ENCODE measurements at regions not wholly inside any gene's neighbourhood (a gene's known extent, or its start where the extent isn't known, plus 50 kb on each side); places are given as distances from the start of the nearest gene placed in this dataset.

DNA sequence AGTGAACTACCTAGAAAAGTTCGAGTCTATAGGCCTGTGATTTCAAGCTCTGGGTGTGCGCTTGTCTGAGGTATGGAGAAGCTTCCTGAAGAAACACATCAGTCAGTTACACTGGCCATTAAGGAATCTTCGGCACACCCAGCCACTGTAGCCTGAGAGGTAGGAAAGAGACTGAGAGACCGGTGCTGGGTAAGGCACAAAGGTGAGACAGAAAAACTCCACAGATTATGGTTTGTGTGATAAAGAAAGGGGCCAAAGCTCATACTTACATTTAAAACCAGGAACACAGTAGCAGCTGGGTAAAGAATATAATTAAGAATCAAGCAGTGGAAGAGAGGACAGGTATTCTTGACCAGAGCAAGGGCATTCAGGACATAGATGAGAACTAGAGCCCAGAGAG is 74.8 kb upstream of the TTC29 start:
- H3K36me3 ChIP-seq (ENCODE audit: control insufficient read depth in 2 of 2, extremely low read depth in 1 of 2, insufficient read depth in 2 of 2, low read length in 2 of 2) = no peaks in the 10 kb centered on the region
- H4K20me1 ChIP-seq (ENCODE audit: control insufficient read depth, extremely low read depth, insufficient read depth, low read length) = no peaks in the 10 kb centered on the region
- no peaks in the 10 kb centered on the region for H3K9me1 ChIP-seq (ENCODE audit: control insufficient read depth, extremely low read depth, insufficient read depth, low read length)
- no peak for TF ChIP-seq EZH2 (IDR thresholded peaks at IDR 0.05; ENCODE audit: low read length)
- TF ChIP-seq, protein P1, sequence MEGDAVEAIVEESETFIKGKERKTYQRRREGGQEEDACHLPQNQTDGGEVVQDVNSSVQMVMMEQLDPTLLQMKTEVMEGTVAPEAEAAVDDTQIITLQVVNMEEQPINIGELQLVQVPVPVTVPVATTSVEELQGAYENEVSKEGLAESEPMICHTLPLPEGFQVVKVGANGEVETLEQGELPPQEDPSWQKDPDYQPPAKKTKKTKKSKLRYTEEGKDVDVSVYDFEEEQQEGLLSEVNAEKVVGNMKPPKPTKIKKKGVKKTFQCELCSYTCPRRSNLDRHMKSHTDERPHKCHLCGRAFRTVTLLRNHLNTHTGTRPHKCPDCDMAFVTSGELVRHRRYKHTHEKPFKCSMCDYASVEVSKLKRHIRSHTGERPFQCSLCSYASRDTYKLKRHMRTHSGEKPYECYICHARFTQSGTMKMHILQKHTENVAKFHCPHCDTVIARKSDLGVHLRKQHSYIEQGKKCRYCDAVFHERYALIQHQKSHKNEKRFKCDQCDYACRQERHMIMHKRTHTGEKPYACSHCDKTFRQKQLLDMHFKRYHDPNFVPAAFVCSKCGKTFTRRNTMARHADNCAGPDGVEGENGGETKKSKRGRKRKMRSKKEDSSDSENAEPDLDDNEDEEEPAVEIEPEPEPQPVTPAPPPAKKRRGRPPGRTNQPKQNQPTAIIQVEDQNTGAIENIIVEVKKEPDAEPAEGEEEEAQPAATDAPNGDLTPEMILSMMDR (optimal IDR thresholded peaks at IDR 0.05 in 1 of 3, IDR thresholded peaks at IDR 0.05 in 1 of 3, conservative IDR thresholded peaks at IDR 0.05 in 1 of 3; ENCODE audit: extremely low read depth in 1 of 3, insufficient read depth in 2 of 3, low read length in 3 of 3) = no peak
- H3K9ac ChIP-seq (ENCODE audit: control insufficient read depth, extremely low read depth, insufficient read depth, low read length) = no peak overlapping the region
- H3K4me2 ChIP-seq (ENCODE audit: control insufficient read depth, extremely low read depth, insufficient read depth, low read depth, low read length) = no peak overlapping the region
- FAIRE-seq (no peak), DNase-seq (ENCODE audit: low read depth, low spot score) (no peak)
- H3K27me3 ChIP-seq (ENCODE audit: control insufficient read depth, extremely low read depth, insufficient read depth, low read length) = no peaks in the 10 kb centered on the region
- dilution Hi-C loops (cut with MboI; ENCODE audit: extremely low pct_ligation_motif_present, low sequenced_read_pairs) = no loop called here
- no peak overlapping the region for H2AFZ ChIP-seq (ENCODE audit: control insufficient read depth, low read length)
- H3K9me3 ChIP-seq (ENCODE audit: control insufficient read depth, low read depth, low read length) = no peaks in the 10 kb centered on the region
- no peaks in the 10 kb centered on the region for H3K79me2 ChIP-seq (ENCODE audit: control insufficient read depth, insufficient read depth, low read length)
- no peaks in the 10 kb centered on the region for H3K4me1 ChIP-seq (ENCODE audit: control insufficient read depth, extremely low read depth, insufficient read depth, low read length)
- H3K27ac ChIP-seq (ENCODE audit: control insufficient read depth, insufficient read depth, low read length) = no peak overlapping the region
- H3K4me3 ChIP-seq (ENCODE audit: control insufficient read depth in 2 of 3, extremely low read depth in 1 of 3, insufficient read depth in 2 of 3, low read depth in 1 of 3, low read length in 3 of 3) = no peak overlapping the region

GRCh38 chr4:147025042-147025441 is 79.4 kb upstream of the TTC29 start:
- H3K9ac ChIP-seq (ENCODE audit: control insufficient read depth, extremely low read depth, insufficient read depth, low read length) = no peak overlapping the region
- no peaks in the 10 kb centered on the region for H4K20me1 ChIP-seq (ENCODE audit: control insufficient read depth, extremely low read depth, insufficient read depth, low read length)
- DNase-seq (ENCODE audit: low read depth, low spot score) = no peak
- no peak overlapping the region for H3K4me3 ChIP-seq (ENCODE audit: control insufficient read depth in 2 of 3, extremely low read depth in 1 of 3, insufficient read depth in 2 of 3, low read depth in 1 of 3, low read length in 3 of 3)
- H3K27me3 ChIP-seq (ENCODE audit: control insufficient read depth, extremely low read depth, insufficient read depth, low read length) = no peaks in the 10 kb centered on the region
- H3K4me1 ChIP-seq (ENCODE audit: control insufficient read depth, extremely low read depth, insufficient read depth, low read length) = no peaks in the 10 kb centered on the region
- H3K9me3 ChIP-seq (ENCODE audit: control insufficient read depth, low read depth, low read length) = no peaks in the 10 kb centered on the region
- H3K36me3 ChIP-seq (ENCODE audit: control insufficient read depth in 2 of 2, extremely low read depth in 1 of 2, insufficient read depth in 2 of 2, low read length in 2 of 2) = no peaks in the 10 kb centered on the region
- H3K79me2 ChIP-seq (ENCODE audit: control insufficient read depth, insufficient read depth, low read length) = no peaks in the 10 kb centered on the region
- no peak overlapping the region for H2AFZ ChIP-seq (ENCODE audit: control insufficient read depth, low read length)
- no peaks in the 10 kb centered on the region for H3K9me1 ChIP-seq (ENCODE audit: control insufficient read depth, extremely low read depth, insufficient read depth, low read length)
- no peak overlapping the region for H3K4me2 ChIP-seq (ENCODE audit: control insufficient read depth, extremely low read depth, insufficient read depth, low read depth, low read length)
- no peak for FAIRE-seq
- dilution Hi-C loops (cut with MboI; ENCODE audit: extremely low pct_ligation_motif_present, low sequenced_read_pairs) = no loop called here
- TF ChIP-seq, protein P1 (optimal IDR thresholded peaks at IDR 0.05 in 1 of 3, IDR thresholded peaks at IDR 0.05 in 1 of 3, conservative IDR thresholded peaks at IDR 0.05 in 1 of 3; ENCODE audit: extremely low read depth in 1 of 3, insufficient read depth in 2 of 3, low read length in 3 of 3) = no peak
- TF ChIP-seq EZH2 (IDR thresholded peaks at IDR 0.05; ENCODE audit: low read length) = no peak
- no peak overlapping the region for H3K27ac ChIP-seq (ENCODE audit: control insufficient read depth, insufficient read depth, low read length)
